Endothelial cell of umbilical vein (primary cell): ENCODE measurements at regions not wholly inside any gene's neighbourhood (a gene's known extent, or its start where the extent isn't known, plus 50 kb on each side); places are given as distances from the start of the nearest gene placed in this dataset.

Source experiments
- BruUV-seq: library from RNA; stranded (reverse); fragments of 400-500 nt; replicated peaks from 2 replicates; lab custom pipeline; 2021; lab: Mats Ljungman, UMichigan
- CTCF ChIA-PET: fragments of 300-600, 350-600 bp; sonication (Branson Sonifier 250); formaldehyde crosslinking; loops from one replicate; lab custom pipeline; 2021; ENCODE audit warnings: antibody characterized with exemption, inconsistent platforms; lab: Charles Lee
- POLR2A ChIA-PET: fragments of 300-600, 350-600 bp; sonication (Branson Sonifier 250); formaldehyde crosslinking; loops from one replicate; lab custom pipeline; 2021; ENCODE audit warnings: antibody characterized with exemption, inconsistent platforms; lab: Charles Lee
- DNase-seq: peaks from one replicate; pipeline ENCODE4 v3.0.0-alpha.2; 2011; ENCODE audit warnings: low read depth, low spot score
- FAIRE-seq: peaks from 2 replicates; lab custom pipeline; 2011; peaks lifted over from hg19 to GRCh38; lab: Jason Lieb, UNC
- H2AFZ ChIP-seq: 2 replicates; pipeline ENCODE4 v1.6.0; 2012; ENCODE audit warnings: low read depth, low read length, control low read depth, inconsistent platforms
- H3K27ac ChIP-seq: 2 replicates; pipeline ENCODE4 v1.5.1; 2011; ENCODE audit warnings: low read depth, mild to moderate bottlenecking, control low read depth, low read length, moderate library complexity; ENCODE audit not compliant: insufficient read depth
- H3K27me3 ChIP-seq, 2 experiments: 2 replicates each; pipeline versions ENCODE4 v1.6.0 to v1.6.1; 2011; ENCODE audit warnings: low read length in 2 of 2, mixed read lengths in 1 of 2; ENCODE audit not compliant: control insufficient read depth in 2 of 2, insufficient read depth in 2 of 2
- H3K36me3 ChIP-seq, 2 experiments: 2 replicates in 1 of 2; 3 replicates in 1 of 2; pipeline ENCODE4 v1.5.1; 2011; ENCODE audit warnings: low read length in 2 of 2, mild to moderate bottlenecking in 1 of 2, moderate library complexity in 1 of 2; ENCODE audit not compliant: control insufficient read depth in 2 of 2, insufficient read depth in 2 of 2; ENCODE audit errors: extremely low read depth in 1 of 2
- H3K4me1 ChIP-seq: 3 replicates; pipeline ENCODE4 v1.5.1; 2011; ENCODE audit warnings: mild to moderate bottlenecking, low read length; ENCODE audit not compliant: control insufficient read depth, insufficient read depth; ENCODE audit errors: extremely low read depth
- H3K4me2 ChIP-seq: 2 replicates; pipeline ENCODE4 v1.6.1; 2011; ENCODE audit warnings: low read length, control low read depth, mixed read lengths; ENCODE audit not compliant: insufficient read depth
- H3K4me3 ChIP-seq, 3 experiments: fragments of 200-600 bp in 1 of 3; sonication (generic), shearing (Covaris generic) in 1 of 3; replicated peaks in 1 of 3; 2 replicates each; pipeline ENCODE4 v1.5.1; 2011 to 2016; ENCODE audit warnings: control low read depth in 3 of 3, low read length in 3 of 3, mild to moderate bottlenecking in 2 of 3, inconsistent platforms in 1 of 3, low read depth in 1 of 3, moderate library complexity in 1 of 3; ENCODE audit not compliant: insufficient read depth in 1 of 3
- H3K79me2 ChIP-seq: 2 replicates; pipeline ENCODE4 v1.6.0; 2012; ENCODE audit warnings: low read length, inconsistent platforms; ENCODE audit not compliant: control insufficient read depth, insufficient read depth
- H3K9ac ChIP-seq: replicated peaks from 2 replicates; pipeline ENCODE3; 2011; ENCODE audit warnings: low read length, control low read depth; ENCODE audit not compliant: insufficient read depth; ENCODE audit errors: extremely low read depth
- H3K9me1 ChIP-seq: replicated peaks from 3 replicates; pipeline ENCODE4 v1.6.0; 2011; ENCODE audit warnings: mild to moderate bottlenecking, low read length; ENCODE audit not compliant: control insufficient read depth, insufficient read depth; ENCODE audit errors: extremely low read depth
- H3K9me3 ChIP-seq: replicated peaks from 2 replicates; pipeline ENCODE4 v1.5.1; 2012; ENCODE audit warnings: low read length, inconsistent platforms; ENCODE audit not compliant: control insufficient read depth, insufficient read depth
- H4K20me1 ChIP-seq: replicated peaks from 2 replicates; pipeline ENCODE3; 2011; ENCODE audit warnings: mild to moderate bottlenecking, low read length; ENCODE audit not compliant: control insufficient read depth, insufficient read depth; ENCODE audit errors: extremely low read depth
- CTCF ChIP-seq, 2 donors: IDR thresholded peaks; 1 replicate in 1 of 2; 2 replicates in 1 of 2; pipeline ENCODE4 v1.5.1; 2011; ENCODE audit warnings: low read length in 2 of 2, mild to moderate bottlenecking in 2 of 2, moderate library complexity in 2 of 2, control low read depth in 1 of 2, inconsistent platforms in 1 of 2, low read depth in 1 of 2; ENCODE audit not compliant: insufficient read depth in 1 of 2; ENCODE audit errors: extremely low read depth in 1 of 2
- EZH2 ChIP-seq: IDR thresholded peaks from 2 replicates; pipeline ENCODE4 v1.6.1; 2012; ENCODE audit warnings: borderline replicate concordance, low read depth, mild to moderate bottlenecking, moderate library complexity, low read length, inconsistent platforms; ENCODE audit not compliant: severe bottlenecking
- FOS ChIP-seq: IDR thresholded peaks from 2 replicates; pipeline ENCODE4 v1.6.1; 2011; ENCODE audit warnings: mild to moderate bottlenecking, low read length, moderate library complexity, borderline replicate concordance; ENCODE audit not compliant: insufficient read depth
- GATA2 ChIP-seq: IDR thresholded peaks from 2 replicates; pipeline ENCODE4 v1.7.0; 2011; ENCODE audit warnings: low read depth, mild to moderate bottlenecking, moderate library complexity, mixed read lengths, low read length; ENCODE audit not compliant: insufficient read length, insufficient read depth
- JUN ChIP-seq: IDR thresholded peaks from 2 replicates; pipeline ENCODE4 v1.6.1; 2011; ENCODE audit warnings: borderline replicate concordance, low read depth; ENCODE audit not compliant: insufficient read length, insufficient read depth
- MAX ChIP-seq: IDR thresholded peaks from 2 replicates; pipeline ENCODE4 v1.6.1; 2011; ENCODE audit not compliant: insufficient read depth, insufficient read length
- MYC ChIP-seq: IDR thresholded peaks from one replicate; pipeline ENCODE4 v1.6.1; 2011; ENCODE audit warnings: mild to moderate bottlenecking, low read depth, low read length
- POLR2A ChIP-seq: IDR thresholded peaks from 2 replicates; pipeline ENCODE4 v1.6.1; 2012; ENCODE audit warnings: low read depth, mild to moderate bottlenecking, control low read depth, low read length
- POLR2AphosphoS5 ChIP-seq: IDR thresholded peaks from 2 replicates; pipeline ENCODE4 v1.6.1; 2012; ENCODE audit warnings: low read depth, mild to moderate bottlenecking, control low read depth, low read length, moderate library complexity; ENCODE audit not compliant: insufficient read depth
- dilution Hi-C: fragments of 300-500 bp; cut with MboI; formaldehyde crosslinking; loops from one replicate; pipeline ENCODE4 v1.15.0; 2019; ENCODE audit warnings: low sequenced_read_pairs; ENCODE audit not compliant: extremely low pct_ligation_motif_present
- intact Hi-C: fragments of 100-400 bp; cut with micrococcal nuclease; formaldehyde crosslinking; loops from one replicate; pipeline ENCODE4 v1.10.0; 2022

- Histone ChIP-seq H3K4me2 (no peak overlapping the region), H3K79me2 (no peaks in the 10 kb centered on the region), H3K27me3 (no peaks in the 10 kb centered on the region), H3K9me1 (no peaks in the 10 kb centered on the region), H3K9me3 (peaks cover 2% of the 10 kb centered on the region), H3K27ac (no peak overlapping the region), H3K4me1 (no peaks in the 10 kb centered on the region), H2AFZ (no peak overlapping the region), H3K4me3 (no peak overlapping the region), H3K9ac (no peak overlapping the region), H4K20me1 (no peaks in the 10 kb centered on the region), H3K36me3 (no peaks in the 10 kb centered on the region)
- POLR2A ChIA-PET = no interaction called here
- CTCF ChIA-PET = no interaction called here
- FAIRE-seq (no peak), DNase-seq (no peak)
- BruUV-seq = no TSS peak
- dilution Hi-C loops = no loop called here
- intact Hi-C loops = no loop called here
- no peak for TF ChIP-seq JUN
- no peak for TF ChIP-seq MYC
- no peak for TF ChIP-seq FOS
- TF ChIP-seq POLR2A = no peak
- no peak for TF ChIP-seq POLR2AphosphoS5
- no peak for TF ChIP-seq MAX
- TF ChIP-seq CTCF (IDR thresholded peaks at IDR 0.05; ENCODE audit: extremely low read depth in 1 of 2, insufficient read depth in 1 of 2, low read depth in 1 of 2, low read length in 2 of 2) = no peak
- no peak for TF ChIP-seq EZH2
- no peak for TF ChIP-seq GATA2
These were observed 238.8 kb upstream of the SYT10 start for GRCh38 chr12:33678221-33678964.
